SK-N-SH (cell line): ENCODE measurements at regions not wholly inside any gene's neighbourhood (a gene's known extent, or its start where the extent isn't known, plus 50 kb on each side); places are given as distances from the start of the nearest gene placed in this dataset.

Experiments used
- CTCF ChIP-seq: fragments of 200-600 bp; sonication (generic); IDR thresholded peaks from 2 replicates; pipeline ENCODE4 v1.6.1; 2017; ENCODE audit warnings: antibody characterized with exemption, mild to moderate bottlenecking, moderate library complexity
- EP300 ChIP-seq, 2 experiments: IDR thresholded peaks; 2 replicates each; pipeline versions ENCODE4 v1.4.0 to v1.6.1; 2012; ENCODE audit warnings: borderline replicate concordance in 1 of 2, low read depth in 1 of 2, low read length in 1 of 2
- FOXM1 ChIP-seq: IDR thresholded peaks from 2 replicates; pipeline ENCODE4 v1.4.0; 2012; ENCODE audit warnings: low read depth, mild to moderate bottlenecking
- NRF1 ChIP-seq: IDR thresholded peaks from 2 replicates; pipeline ENCODE4 v1.6.1; 2012; ENCODE audit warnings: low read depth, mild to moderate bottlenecking, low read length
- POLR2AphosphoS5 ChIP-seq: IDR thresholded peaks from 2 replicates; pipeline ENCODE4 v1.6.1; 2012; ENCODE audit warnings: low read depth, low read length
- REST ChIP-seq: IDR thresholded peaks from 2 replicates; pipeline ENCODE4 v1.6.1; 2012; ENCODE audit warnings: mild to moderate bottlenecking, low read depth, low read length, moderate library complexity
- RFX5 ChIP-seq: IDR thresholded peaks from 2 replicates; pipeline ENCODE4 v1.6.1; 2012; ENCODE audit warnings: mild to moderate bottlenecking, improper control_type of control experiment, low read length
- SIN3A ChIP-seq: IDR thresholded peaks from 2 replicates; pipeline ENCODE4 v1.6.1; 2012; ENCODE audit warnings: low read depth, mild to moderate bottlenecking, low read length, moderate library complexity, borderline replicate concordance
- TAF1 ChIP-seq: IDR thresholded peaks from 2 replicates; pipeline ENCODE4 v1.6.1; 2012; ENCODE audit warnings: low read depth, mild to moderate bottlenecking, low read length, moderate library complexity, borderline replicate concordance

- TF ChIP-seq TAF1, result no peak
- TF ChIP-seq REST, result no peak
- no peak for TF ChIP-seq CTCF
- peak in 1 of 2 experiments; percentile 33; a peak in 1 of 4 replicates for TF ChIP-seq EP300 (IDR thresholded peaks at IDR 0.05; ENCODE audit: borderline replicate concordance in 1 of 2, low read depth in 1 of 2, low read length in 1 of 2)
- no peak for TF ChIP-seq NRF1
- TF ChIP-seq POLR2AphosphoS5, result no peak
- no peak for TF ChIP-seq RFX5
- TF ChIP-seq FOXM1, result no peak
- no peak for TF ChIP-seq SIN3A
Measured at GRCh38 chr3:135809021-135809634, 156.4 kb upstream of the PPP2R3A start.
